GM21528 (cell line): ENCODE measurements at regions not wholly inside any gene's neighbourhood (a gene's known extent, or its start where the extent isn't known, plus 50 kb on each side); places are given as distances from the start of the nearest gene placed in this dataset.
"Not testable (repeated sequence)": the region's sequence is repeated elsewhere in the genome, so short reads cannot be mapped to it uniquely, and the experiment has no call there.

Experiments
- ATAC-seq: cut with Tn5 transposase; IDR thresholded peaks from one replicate; pipeline ENCODE4 v1.9.1; 2021; ENCODE audit warnings: mild to moderate bottlenecking, moderate library complexity; ENCODE audit not compliant: unreplicated experiment, low FRiP score

- ATAC-seq: no peak
Measured at GRCh38 chr13:99746637-99747402, 224.7 kb downstream of the ZIC5 start.

- no peak for ATAC-seq
Measured at GRCh38 chr13:99743094-99743493, 228.5 kb downstream of the ZIC5 start.

GRCh38 chr13:99741960-99742359 is 229.6 kb downstream of the ZIC5 start:
- no peak for ATAC-seq

- ATAC-seq: no peak
Measured at GRCh38 chr13:99740251-99740979, 231.2 kb downstream of the ZIC5 start.

GRCh38 chr13:99738626-99739025 is 232.9 kb downstream of the ZIC5 start:
- no peak for ATAC-seq

GRCh38 chr13:99737481-99738245 is 233.9 kb downstream of the ZIC5 start:
- no peak for ATAC-seq

GRCh38 chr13:99736541-99736940 is 235.0 kb downstream of the ZIC5 start:
- no peak for ATAC-seq

- ATAC-seq: no peak
Measured at GRCh38 chr13:99734013-99734693, 232.9 kb downstream of the TM9SF2 start.

GRCh38 chr13:99733346-99733745 is 232.1 kb downstream of the TM9SF2 start:
- no peak for ATAC-seq

- ATAC-seq: no peak
Measured at GRCh38 chr13:99731747-99732146, 230.5 kb downstream of the TM9SF2 start.

- no peak for ATAC-seq
Measured at GRCh38 chr13:99730403-99730802, 229.1 kb downstream of the TM9SF2 start.

GRCh38 chr13:99729745-99730144 is 228.5 kb downstream of the TM9SF2 start:
- ATAC-seq: no peak

GRCh38 chr13:99727651-99728050 is 226.4 kb downstream of the TM9SF2 start:
- not testable (repeated sequence) for ATAC-seq

GRCh38 chr13:99726282-99726894 is 225.1 kb downstream of the TM9SF2 start:
- no peak for ATAC-seq

GRCh38 chr13:99725644-99726043 is 224.4 kb downstream of the TM9SF2 start:
- no peak for ATAC-seq

GRCh38 chr13:99724633-99725517 is 223.6 kb downstream of the TM9SF2 start:
- no peak for ATAC-seq

GRCh38 chr13:99723878-99724277 is 222.6 kb downstream of the TM9SF2 start:
- ATAC-seq: no peak

- no peak for ATAC-seq
Measured at GRCh38 chr13:99722931-99723330, 221.7 kb downstream of the TM9SF2 start.

GRCh38 chr13:99722338-99722818 is 221.1 kb downstream of the TM9SF2 start:
- no peak for ATAC-seq
